OCI-M2 (cell line): ENCODE measurements at regions not wholly inside any gene's neighbourhood (a gene's known extent, or its start where the extent isn't known, plus 50 kb on each side); places are given as distances from the start of the nearest gene placed in this dataset.

Experiments used
- DNase-seq: peaks from one replicate; lab custom pipeline; 2025; ENCODE audit not compliant: unreplicated experiment; lab: John Stamatoyannopoulos, UW

DNA sequence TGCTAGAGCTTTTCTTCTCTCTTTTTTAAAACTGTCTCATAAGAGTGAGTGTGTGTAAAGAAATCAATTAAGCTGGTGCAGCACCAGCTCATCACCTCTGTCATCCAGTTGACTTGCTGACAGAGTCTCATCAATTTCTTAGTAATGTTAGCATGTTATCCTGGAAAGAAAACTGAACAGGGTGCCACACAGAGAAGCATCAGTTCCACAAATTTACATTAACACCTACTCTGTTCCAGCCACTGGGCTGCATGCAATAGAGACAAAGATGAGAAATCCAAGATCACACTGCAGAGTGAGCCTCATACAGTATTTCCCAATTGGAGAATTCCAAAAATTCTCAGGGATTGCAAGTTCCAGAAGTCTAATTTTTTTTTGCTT lies 207.0 kb upstream of the CITED2 start:
- DNase-seq, result no peak

DNA sequence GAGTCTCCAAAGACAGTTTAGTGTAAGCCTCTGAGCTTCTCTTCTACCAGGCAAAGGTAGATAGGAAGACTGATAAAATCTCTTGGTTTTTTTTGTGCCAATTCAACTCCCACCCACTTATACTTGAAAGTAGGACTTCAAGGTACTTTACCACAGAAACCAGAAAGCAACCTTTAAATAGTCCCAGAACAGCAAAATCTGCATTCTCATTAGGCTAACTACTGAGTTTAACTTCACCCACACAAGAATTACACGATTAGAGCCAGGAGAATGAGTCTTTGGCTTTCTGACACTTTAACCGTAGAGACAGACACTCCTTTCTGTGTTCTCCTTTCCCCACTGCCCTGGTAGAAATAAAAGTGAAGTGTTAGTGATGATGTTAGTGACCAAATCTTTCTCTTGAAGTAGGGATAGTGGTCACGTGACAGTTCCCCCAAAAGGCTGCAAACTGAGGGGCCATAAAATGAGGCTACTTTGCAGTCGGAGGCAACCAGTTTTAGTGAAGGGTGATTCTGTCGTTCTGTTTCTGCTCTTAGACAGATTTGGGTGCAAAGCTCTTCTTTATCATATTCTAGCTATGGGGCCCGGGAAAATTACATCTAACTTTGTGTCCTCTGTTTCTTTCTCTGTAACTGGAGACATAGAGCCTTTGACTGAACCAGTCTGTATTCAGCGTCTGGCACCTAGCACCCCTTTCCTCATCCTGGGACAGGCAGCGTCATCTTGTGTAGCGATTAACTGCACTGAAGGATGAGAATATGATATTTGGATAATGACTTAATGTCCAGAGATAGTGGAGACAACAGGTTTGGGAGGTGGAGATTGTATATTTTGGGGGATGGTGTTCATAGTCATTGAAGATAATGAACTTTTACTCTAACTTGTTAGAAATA lies 206.4 kb upstream of the CITED2 start:
- no peak for DNase-seq

DNA sequence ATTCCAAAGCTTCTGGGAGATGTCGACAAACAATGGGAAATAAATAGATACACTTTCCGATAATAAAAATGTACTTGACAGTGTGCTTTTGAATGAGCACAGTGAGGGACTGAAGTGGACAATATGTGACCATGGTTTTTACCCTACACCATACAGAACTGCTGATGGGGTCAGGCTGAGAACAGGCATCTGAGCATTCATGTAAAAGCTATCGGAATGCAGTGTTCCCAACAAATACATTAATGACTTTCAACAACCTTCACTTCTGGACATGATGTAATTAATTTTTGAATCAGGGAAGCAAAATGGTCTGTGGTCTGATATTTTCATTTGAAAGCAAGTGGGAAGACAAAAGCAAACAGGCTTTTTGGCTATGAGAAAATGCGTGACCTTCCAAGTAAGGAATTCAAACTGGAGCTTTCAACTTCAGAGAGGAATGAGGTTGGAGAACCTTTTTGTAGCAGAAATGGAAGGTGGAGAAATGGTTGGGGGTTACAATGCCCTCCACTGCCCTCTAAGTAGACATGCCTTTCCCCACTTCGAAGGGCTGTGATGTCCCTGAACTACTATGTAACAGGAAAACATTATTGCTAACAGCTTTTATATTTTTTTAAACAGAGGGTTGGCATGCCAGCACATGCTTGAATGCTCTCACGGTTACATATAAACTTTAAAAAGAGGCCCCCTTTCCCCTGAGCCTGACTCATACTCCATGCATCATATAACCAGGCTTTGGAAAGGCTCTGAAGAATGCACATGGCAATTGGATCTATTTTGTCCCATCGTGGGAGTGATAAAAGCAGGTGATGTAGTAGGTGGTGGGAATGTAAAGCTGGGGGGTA lies 203.5 kb upstream of the CITED2 start:
- DNase-seq, result no peak

DNA sequence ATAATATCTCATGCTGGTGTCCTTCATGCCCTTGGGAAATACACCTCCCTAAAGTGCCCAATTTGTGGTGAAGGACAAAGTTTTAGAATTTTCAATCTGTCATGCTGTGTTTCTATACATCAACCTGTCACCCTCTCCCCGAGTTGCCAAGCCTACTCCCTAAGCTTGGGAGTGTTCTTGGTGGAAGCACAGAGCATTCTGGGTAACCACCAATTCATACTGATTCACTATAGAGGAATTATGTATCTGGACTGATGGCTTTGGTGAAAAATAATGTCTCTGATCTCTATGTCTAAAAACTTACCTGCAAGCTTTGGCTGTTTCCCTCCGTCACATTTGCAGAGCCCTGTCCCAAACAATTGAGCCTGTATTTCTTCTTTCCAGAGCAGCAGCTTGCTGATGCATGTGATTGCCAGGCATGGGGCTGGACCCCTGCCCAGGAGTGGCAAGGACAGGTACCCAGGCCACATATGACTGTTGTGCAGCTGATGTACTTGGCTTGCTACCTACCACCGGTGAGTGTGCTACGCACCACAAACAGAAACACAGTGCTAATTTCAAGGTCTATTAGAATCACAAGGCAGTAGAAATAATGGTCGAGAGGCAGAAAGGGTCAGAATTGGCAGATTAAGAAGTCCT lies 202.8 kb upstream of the CITED2 start:
- DNase-seq, result no peak

DNA sequence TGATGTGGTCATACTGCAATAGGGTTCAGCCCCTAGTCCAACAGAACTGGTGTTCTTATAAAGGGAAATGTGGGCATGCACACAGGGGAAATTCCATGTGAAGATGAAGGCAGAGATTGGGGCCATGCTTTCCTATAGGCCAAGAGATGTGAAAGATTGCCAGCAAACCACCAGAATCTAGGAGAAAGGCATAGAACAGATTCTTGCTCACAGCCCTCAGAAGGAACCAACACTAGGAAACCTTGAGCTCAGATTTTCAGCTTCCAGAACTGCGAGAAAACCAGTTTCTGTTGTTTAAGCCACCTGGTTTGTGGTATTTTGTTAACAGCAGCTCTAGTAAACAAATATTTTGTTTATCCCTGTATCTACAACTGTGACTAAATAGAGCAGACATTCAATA lies 197.6 kb upstream of the CITED2 start:
- DNase-seq, result no peak

DNA sequence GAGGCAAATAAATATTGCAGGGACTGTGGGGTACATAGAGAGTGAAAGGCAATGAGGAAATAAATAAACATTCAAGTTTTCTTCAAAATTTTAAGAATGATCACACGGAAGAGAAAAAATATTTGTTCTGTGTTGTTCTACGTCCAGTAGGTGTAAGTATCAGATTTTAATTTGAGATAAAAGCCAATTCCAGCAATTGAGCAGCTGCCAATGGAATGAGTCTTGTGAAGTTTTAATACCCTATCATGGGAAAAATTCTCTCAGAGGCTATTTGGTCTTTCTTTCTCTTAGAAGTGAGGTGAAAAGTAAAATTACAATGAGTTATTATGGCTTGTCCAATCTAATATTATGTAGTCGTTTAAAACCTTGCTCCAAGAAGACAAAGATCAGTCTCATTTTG lies 195.7 kb upstream of the CITED2 start:
- DNase-seq, result no peak

DNA sequence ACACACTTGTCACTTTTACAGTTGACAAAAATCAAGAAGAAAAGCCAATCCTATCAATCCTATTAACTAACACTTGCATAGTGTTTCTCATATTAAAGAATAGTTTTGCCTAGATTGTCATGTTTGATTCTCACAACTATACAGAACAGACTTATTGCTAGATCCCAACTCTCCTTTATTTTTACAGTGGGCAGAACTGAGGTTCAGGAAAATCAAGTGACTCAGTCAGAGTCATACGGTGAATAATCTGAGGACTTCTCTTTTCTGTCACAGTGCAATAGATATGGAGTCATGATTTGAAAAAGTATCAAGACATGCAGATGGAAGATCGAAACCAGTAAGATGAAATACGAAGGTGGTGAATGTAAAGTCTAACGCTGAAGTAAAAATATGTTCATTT lies 195.1 kb upstream of the CITED2 start:
- no peak for DNase-seq

DNA sequence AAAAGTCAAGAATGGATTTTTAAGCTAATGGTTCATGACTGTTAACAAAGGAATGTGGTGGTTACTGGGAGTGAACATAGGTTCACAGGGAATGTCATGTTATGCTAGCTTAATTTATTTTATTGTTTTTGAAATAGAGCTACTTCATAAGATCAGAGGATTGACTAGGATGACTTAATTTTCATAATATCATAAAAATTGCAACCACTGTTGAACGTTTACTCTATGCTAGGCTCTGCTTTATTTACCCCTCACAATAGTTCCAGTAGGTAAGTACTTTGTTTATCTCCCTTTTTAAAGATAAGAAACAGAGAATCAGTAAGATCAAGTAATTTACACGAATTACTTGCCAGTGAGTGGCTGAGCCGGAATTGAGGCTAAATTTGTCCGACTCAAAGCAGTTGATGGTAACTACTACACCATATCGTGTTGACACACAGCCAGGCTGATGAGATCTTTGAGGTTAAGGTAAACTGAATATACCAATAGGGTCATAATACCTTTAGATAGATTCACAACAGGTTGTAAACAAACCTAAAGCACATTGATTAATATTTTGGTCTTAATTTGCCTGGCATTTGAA lies 194.6 kb upstream of the CITED2 start:
- DNase-seq, result no peak

DNA sequence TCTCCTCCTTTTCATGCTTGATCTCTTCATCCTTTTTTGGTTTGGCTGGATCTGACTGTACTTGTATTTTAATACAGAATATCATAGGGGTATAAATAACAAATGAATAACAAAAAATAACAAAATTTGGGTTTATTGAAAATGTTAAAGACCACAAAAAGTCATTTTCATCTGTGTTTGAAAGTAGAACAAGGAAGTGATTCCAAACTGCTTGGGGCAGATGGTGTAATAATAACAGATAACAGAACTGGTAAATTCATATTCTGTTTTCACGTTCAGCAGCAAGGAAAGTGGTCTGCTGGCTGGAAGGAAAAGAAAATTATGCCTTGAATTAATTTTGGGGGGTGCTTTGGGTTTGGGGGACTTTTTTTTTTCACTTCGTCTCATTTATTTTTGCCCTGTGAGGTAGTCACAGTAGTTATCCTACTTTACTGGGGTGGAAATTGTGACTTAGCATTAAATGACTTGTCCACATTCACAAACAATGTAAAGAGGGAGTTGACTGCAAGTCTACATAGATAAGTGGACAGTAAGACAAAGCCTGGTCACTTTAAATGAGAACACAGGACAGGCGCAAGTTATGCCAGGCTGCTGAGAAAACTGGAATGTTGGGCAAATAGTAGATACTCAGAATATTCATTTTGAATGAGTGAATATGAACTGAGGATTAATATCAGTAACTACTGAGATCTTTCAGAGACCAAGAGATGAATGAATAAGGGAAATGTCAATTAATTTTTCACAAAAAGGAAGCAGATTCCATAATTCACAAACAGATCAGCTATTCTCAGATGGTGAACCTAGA lies 193.9 kb upstream of the CITED2 start:
- DNase-seq, result no peak

DNA sequence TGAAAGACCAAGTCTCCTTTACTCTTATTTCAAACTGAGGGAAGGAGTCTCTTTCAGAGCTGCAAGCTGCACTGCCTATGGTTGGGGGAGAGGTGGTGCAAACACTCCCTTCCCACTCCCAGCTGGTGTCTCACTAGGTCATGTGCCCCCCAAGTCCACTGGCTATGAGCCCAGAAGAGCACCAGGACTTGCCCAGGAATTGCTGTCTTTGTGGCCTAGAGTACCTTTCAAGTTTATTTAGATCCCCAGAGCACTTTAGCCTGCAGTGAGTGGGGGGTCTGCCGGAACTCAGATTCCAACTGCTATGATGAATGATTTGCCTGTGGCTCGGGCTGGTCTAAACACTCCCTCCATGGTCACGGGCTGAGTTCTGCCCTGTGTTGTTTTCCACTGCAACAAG lies 192.6 kb upstream of the CITED2 start:
- no peak for DNase-seq

DNA sequence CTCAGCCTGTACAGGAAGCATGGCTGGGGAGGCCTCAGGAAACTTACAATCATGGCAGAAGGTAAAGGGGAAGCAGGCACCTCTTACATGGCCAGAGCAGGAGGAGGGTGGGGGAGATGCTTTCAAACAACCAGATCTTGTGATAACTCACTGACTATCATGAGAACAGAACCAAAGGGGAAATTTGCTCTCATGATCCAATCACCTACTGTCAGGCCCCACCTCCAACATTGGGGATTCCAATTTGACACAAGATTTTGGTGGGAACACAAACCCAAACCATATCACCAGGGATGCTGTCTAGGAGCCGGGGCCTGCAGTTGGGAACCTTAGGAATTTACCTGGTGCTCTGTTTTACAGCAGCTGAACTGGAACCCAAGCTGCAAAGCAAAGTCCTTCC lies 191.1 kb upstream of the CITED2 start:
- no peak for DNase-seq

DNA sequence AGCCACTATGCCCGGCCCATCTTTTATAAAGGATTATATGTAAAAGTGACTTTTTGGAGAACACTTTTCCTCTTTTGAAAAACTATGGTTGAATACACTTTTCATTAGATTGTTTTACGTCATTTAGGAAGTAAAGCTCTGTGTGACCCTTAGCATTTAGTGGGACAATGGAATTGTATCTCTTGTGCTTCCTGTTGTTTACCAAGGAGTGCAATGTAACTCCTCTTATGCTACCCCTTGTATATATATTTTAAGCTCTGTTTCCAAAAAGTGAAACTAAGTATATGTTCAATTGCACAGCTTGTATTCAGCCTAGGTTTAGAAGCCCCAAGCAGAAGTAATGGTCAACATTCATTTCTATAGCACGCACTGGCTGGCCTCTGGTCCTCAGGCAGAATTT lies 183.1 kb upstream of the CITED2 start:
- DNase-seq, result no peak

DNA sequence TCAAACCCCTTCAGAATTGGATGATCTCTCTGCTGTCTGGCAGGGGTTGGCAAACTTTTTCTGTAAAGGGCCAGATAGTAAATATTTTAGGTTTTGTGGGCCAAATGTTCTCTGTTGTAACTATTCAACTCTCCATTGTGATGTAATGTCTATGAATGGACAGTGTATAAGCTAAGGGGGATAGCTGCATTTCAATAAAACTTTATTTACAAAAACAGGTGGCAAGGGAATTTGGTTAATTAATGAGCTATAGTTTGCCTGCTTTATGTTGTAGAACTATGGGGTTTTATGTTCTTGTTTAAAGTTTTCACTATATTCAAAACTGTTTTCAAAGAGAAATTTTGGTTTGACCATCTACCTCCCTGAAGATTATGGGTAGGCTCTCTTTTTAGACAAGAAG lies 182.1 kb upstream of the CITED2 start:
- no peak for DNase-seq

DNA sequence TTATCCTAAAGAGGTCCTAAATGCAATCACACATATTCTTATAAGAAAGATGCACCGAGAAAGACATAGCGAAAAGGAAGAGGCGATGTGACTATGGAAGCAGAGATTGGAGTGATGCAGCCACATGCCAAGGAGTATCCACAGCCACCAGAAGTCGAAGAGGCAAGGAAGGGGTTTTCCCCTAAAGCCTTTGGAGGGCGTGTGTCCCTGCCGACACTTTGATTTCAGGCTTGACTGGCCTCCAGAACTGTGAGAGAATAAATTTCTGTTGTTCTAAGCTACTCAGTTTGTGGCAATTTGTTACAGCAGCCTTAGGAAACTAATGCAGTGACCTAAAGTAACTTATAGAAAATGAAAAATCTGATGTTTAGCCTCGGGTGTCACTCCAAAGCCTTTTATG lies 179.5 kb upstream of the CITED2 start:
- no peak for DNase-seq

DNA sequence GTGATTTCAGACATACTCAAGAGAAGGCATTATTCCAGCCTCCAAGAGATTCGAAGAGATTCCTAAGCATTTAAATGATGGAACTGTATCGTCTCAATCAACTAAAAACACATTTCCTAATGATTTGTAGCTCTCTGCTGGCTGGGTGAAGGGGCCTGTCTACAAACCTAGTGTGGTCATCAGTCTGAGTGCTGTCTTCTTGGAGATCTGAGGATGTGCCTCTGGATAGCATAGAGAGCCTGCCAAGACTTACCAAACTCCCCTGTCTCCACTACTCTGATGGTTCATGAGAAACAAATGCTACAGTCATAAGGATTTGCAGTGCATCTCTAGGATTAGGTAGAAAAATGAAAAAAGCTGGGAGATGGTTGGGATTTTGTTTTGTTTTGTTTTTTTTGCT lies 176.9 kb upstream of the CITED2 start:
- DNase-seq, result no peak

DNA sequence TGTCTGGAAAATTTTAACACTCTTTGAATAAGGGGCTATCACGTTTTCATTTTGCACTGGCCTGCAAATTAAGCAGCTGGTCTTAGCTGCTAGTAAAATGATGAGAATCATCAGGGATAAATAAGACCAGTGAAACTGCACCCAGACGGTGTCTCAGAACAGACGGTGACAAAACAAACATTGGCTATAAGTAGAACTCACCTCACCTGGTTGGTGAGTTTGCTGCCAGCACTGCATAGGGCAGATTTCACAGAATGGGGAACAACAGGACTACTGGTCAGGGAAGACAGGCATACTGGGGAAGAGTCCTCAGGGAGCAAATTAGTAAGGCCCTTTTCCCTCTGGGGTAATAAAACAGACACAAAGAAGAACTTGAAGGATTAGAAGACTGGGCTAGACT lies 175.9 kb upstream of the CITED2 start:
- no peak for DNase-seq

DNA sequence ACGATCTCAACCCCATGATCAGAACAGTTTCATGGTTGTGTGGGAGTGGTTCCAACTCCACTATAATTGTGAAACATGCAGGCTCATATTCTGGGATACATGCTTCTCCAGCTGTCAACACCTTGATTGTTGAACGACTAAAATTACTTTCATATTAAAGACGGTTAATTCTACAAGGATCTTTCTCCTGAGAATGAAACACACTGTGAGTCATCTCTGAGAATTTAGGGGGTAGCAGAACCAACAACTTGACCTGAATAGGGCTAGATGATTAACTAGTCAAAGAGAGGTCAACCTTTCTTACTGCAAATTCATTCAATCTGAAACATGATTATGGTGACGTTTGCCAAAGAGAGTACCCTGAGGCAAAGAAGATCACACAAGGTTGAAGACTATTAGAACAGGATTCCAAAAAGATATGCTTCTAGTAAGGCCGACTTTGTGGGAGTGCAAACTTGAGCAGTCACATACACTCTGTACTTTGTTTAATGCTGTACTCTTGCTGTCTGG lies 175.2 kb upstream of the CITED2 start:
- DNase-seq, result no peak

DNA sequence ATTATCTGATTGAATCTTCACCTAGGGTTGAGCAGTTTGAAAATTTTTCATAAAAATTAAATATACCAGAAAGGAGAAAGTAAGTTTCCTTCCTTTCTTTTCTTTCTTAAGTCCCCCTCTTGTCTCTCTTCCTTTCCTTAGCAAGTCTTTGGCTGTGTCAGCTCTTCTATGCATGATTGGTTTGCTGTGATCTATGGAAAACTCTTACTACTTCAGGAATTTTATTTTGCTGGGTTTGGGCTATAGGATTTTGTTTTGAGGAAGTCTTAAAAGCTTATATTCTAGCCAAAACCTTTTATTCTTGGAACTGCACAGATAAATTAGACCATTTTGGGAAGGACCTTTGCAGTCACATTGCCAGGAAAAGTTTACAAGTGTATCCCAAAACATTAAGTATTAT lies 173.4 kb upstream of the CITED2 start:
- no peak for DNase-seq

DNA sequence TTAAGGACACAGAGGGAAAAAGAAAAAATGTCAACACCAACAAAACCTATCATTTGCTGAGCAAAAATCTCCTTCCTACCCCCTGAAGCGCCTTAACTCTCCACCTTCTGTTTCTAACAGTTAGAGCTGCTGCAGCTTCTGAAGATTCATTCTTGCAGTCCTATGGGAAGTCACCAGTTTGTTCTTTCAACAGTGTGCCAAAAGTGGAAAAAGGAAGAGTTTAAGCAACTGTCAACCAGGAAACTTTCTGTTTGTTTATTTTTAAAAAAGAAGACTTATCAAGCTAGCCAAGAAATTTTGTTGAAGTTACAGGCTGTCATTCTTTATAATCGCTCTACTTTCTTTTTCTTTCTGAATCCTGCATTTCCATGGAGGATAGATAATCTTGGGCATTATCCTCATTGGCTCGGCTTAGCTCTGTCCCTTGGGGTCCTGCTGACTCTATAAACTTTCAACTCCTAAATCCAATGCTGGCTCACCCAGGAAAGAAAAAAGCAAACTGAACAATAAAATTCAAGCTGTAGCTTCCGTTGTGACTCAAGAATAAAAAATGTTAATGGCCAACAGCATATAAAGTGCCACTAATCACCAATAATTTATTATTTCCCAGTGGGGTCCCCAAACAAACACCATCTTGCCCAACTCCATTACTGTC lies 172.8 kb upstream of the CITED2 start:
- no peak for DNase-seq

DNA sequence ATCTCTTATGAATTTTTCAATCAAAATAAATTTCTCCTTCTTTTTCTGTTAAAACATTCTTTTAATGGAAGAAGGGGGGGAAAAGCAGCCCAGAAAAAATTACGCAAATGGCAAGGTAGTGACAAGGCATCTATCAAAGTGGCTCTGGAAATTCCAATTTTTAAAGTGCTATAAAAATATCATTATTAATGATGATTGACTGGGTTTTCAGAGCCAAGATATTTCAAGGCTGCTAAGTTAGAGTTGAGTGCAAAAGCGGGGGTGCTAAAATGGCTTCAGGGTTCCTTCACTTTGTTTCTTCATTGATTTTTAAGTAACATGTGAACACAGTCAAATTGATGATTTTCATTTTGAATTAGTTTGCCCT lies 171.6 kb upstream of the CITED2 start:
- DNase-seq, result no peak
